ENCODE measurements at regions not wholly inside any gene's neighbourhood (a gene's known extent, or its start where the extent isn't known, plus 50 kb on each side); places are given as distances from the start of the nearest gene placed in this dataset.

GRCh38 chr17:65444049-65444448, 117.4 kb downstream of the AXIN2 start:
- DNase-seq: no peak

GRCh38 chr17:65442691-65443090, 118.8 kb downstream of the AXIN2 start:
- DNase-seq: no peak

- no peak for DNase-seq
These were observed 119.2 kb downstream of the AXIN2 start for GRCh38 chr17:65442250-65442649.

GRCh38 chr17:65441053-65441605, 120.3 kb downstream of the AXIN2 start:
- DNase-seq: no peak

GRCh38 chr17:65438708-65439294, 122.6 kb downstream of the AXIN2 start:
- DNase-seq: no peak

GRCh38 chr17:65438173-65438572, 123.3 kb downstream of the AXIN2 start:
- no peak for DNase-seq

GRCh38 chr17:65436871-65437270, 124.6 kb downstream of the AXIN2 start:
- no peak for DNase-seq

- DNase-seq: no peak
These were observed 126.6 kb downstream of the AXIN2 start for GRCh38 chr17:65434878-65435277.

- no peak for DNase-seq
These were observed 127.2 kb downstream of the AXIN2 start for GRCh38 chr17:65434251-65434650.

- no peak for DNase-seq
These were observed 127.9 kb downstream of the AXIN2 start for GRCh38 chr17:65433592-65433991.

- no peak for DNase-seq
These were observed 128.3 kb downstream of the AXIN2 start for GRCh38 chr17:65433157-65433556.

GRCh38 chr17:65431116-65431515, 130.3 kb downstream of the AXIN2 start:
- no peak for DNase-seq

GRCh38 chr17:65430209-65430833, 131.1 kb downstream of the AXIN2 start:
- no peak for DNase-seq

GRCh38 chr17:65423346-65424140, 137.9 kb downstream of the AXIN2 start:
- DNase-seq: no peak

GRCh38 chr17:65418622-65419021, 142.8 kb downstream of the AXIN2 start:
- DNase-seq: no peak

- DNase-seq: no peak
These were observed 143.8 kb downstream of the AXIN2 start for GRCh38 chr17:65417406-65418221.

- no peak for DNase-seq
These were observed 145.5 kb downstream of the AXIN2 start for GRCh38 chr17:65415991-65416390.

- DNase-seq: no peak
These were observed 148.1 kb downstream of the AXIN2 start for GRCh38 chr17:65413390-65413789.

- DNase-seq: no peak
These were observed 152.1 kb downstream of the AXIN2 start for GRCh38 chr17:65409381-65409780.

GRCh38 chr17:65408050-65408449, 153.4 kb downstream of the AXIN2 start:
- no peak for DNase-seq

- no peak for DNase-seq
These were observed 154.4 kb downstream of the AXIN2 start for GRCh38 chr17:65407017-65407416.

- DNase-seq: no peak
These were observed 154.9 kb downstream of the AXIN2 start for GRCh38 chr17:65406552-65406951.

GRCh38 chr17:65405563-65405962, 155.9 kb downstream of the AXIN2 start:
- DNase-seq: no peak

All from T-helper 1 cell (primary cell).